Progenitor cell of endocrine pancreas (in vitro differentiated cells): ENCODE measurements at regions not wholly inside any gene's neighbourhood (a gene's known extent, or its start where the extent isn't known, plus 50 kb on each side); places are given as distances from the start of the nearest gene placed in this dataset.

Experiments used
- DNase-seq: peaks from one replicate; pipeline ENCODE4 v3.0.0; 2021; ENCODE audit warnings: low spot score; ENCODE audit not compliant: unreplicated experiment
- H3K27ac Mint-ChIP-seq: 2 replicates; pipeline ENCODE4 v1.8.0; 2021; ENCODE audit warnings: mild to moderate bottlenecking, moderate library complexity, mixed read lengths
- H3K27me3 Mint-ChIP-seq: 2 replicates; pipeline ENCODE4 v1.8.0; 2021; ENCODE audit warnings: mixed read lengths
- H3K36me3 Mint-ChIP-seq: 2 replicates; pipeline ENCODE4 v1.8.0; 2022; ENCODE audit warnings: mixed read lengths; ENCODE audit not compliant: insufficient read depth
- H3K4me1 Mint-ChIP-seq: 2 replicates; pipeline ENCODE4 v1.8.0; 2021; ENCODE audit warnings: low read depth, mixed read lengths
- H3K4me3 Mint-ChIP-seq: 2 replicates; pipeline ENCODE4 v1.8.0; 2021; ENCODE audit warnings: low read depth, mild to moderate bottlenecking, moderate library complexity, mixed read lengths
- H3K9me3 Mint-ChIP-seq: 2 replicates; pipeline ENCODE4 v1.8.0; 2021; ENCODE audit warnings: low read depth, mixed read lengths
- TF ChIP-seq, protein P1 (sequence below): fragments of 200-600 bp; sonication (generic); IDR thresholded peaks from one replicate; pipeline ENCODE4 v1.5.0; 2021; ENCODE audit warnings: antibody characterized with exemption, mild to moderate bottlenecking; ENCODE audit not compliant: unreplicated experiment

DNA sequence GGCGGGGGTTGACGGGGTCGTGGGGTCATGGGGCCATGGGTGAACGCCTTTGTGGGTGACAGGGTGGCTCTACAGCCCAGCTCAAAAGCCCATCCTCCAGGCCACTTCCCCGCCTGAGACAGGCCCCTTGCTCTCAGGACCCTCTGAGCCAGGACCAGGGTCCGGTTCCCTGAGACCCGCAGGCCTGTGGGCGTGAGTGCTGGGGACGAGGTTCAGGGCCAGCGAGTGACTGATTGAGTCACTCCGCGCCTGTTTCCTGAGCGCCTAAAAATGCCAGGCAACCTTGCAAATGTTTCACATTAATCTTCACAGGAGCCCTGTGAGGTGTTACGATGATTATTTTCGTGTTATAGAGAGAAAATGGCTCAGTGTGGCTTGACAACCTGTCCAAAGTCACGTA lies 97.8 kb downstream of the ZNF674 start:
- Mint-ChIP-seq H3K4me3 (peak overlapping the region; percentile 88), H3K27me3 (no peaks in the 10 kb centered on the region), H3K9me3 (peaks cover 10% of the 10 kb centered on the region), H3K36me3 (peaks cover 8% of the 10 kb centered on the region), H3K27ac (peak overlapping the region; percentile 99), H3K4me1 (peaks cover 9% of the 10 kb centered on the region)
- TF ChIP-seq, protein P1, sequence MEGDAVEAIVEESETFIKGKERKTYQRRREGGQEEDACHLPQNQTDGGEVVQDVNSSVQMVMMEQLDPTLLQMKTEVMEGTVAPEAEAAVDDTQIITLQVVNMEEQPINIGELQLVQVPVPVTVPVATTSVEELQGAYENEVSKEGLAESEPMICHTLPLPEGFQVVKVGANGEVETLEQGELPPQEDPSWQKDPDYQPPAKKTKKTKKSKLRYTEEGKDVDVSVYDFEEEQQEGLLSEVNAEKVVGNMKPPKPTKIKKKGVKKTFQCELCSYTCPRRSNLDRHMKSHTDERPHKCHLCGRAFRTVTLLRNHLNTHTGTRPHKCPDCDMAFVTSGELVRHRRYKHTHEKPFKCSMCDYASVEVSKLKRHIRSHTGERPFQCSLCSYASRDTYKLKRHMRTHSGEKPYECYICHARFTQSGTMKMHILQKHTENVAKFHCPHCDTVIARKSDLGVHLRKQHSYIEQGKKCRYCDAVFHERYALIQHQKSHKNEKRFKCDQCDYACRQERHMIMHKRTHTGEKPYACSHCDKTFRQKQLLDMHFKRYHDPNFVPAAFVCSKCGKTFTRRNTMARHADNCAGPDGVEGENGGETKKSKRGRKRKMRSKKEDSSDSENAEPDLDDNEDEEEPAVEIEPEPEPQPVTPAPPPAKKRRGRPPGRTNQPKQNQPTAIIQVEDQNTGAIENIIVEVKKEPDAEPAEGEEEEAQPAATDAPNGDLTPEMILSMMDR = no peak
- no peak for DNase-seq

DNA sequence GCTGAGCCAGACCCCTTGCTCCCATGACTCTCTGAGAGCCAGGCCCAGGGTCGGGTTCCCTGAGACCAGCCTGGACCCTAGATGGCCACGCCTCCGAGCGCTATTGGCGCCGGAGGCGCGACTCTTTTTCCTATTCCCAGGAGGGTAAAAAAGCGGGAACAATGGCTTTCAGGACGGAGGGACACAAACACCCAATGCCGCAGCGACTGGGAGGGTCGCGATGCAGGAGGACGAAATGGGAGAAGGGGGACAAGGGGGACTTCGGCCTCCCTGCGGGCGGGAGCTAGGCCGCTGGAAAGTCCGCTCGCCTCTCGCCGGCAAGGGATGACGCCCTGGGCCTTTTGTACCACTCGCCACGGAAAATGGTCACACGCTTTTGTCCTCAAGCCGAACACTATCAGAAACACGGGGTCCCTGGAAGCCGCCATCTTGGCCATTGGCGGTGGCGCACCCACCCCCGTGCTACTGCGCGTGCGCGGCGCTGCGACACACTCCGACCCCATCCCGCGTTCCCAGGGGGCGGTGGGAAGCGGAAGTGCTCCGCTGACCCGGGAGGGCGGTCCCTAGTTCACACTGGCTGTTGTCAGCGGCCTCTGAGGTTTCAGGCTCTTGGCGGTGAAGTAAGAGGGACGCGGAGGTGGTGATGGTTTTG lies 98.4 kb downstream of the ZNF674 start:
- Mint-ChIP-seq H3K4me3 (peak overlapping the region; percentile 88), H3K36me3 (peaks cover 4% of the 10 kb centered on the region), H3K27me3 (no peaks in the 10 kb centered on the region), H3K9me3 (peaks cover 7% of the 10 kb centered on the region), H3K4me1 (peaks cover 9% of the 10 kb centered on the region), H3K27ac (peak overlapping the region; percentile 99)
- TF ChIP-seq, protein P1 = no peak
- DNase-seq = peak; percentile 78

DNA sequence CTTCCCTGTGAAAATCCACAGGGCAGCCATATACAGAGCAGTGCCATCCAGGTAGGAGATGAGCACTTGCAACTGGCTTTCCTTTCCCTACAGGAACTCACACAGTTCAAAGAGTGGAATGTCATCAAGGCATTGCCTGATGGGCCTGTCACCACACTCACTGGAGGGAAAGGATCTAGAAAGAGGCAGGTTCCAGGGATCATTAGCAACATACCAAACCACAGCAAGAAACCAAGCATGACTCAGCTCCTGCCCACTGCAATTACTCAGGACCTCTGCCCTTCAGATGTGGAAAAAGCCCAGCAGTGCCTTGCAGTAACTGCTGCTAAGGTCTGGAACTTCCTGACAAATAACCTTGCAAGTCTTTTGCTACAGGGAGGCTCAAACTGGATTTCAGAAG lies 101.2 kb downstream of the ZNF674 start:
- no peaks in the 10 kb centered on the region for H3K27me3 Mint-ChIP-seq
- no peak overlapping the region for H3K27ac Mint-ChIP-seq
- H3K9me3 Mint-ChIP-seq = peaks cover 10% of the 10 kb centered on the region
- H3K4me3 Mint-ChIP-seq = no peak overlapping the region
- no peak for DNase-seq
- H3K36me3 Mint-ChIP-seq = peaks cover 2% of the 10 kb centered on the region
- TF ChIP-seq, protein P1 = no peak
- peaks cover 9% of the 10 kb centered on the region for H3K4me1 Mint-ChIP-seq

DNA sequence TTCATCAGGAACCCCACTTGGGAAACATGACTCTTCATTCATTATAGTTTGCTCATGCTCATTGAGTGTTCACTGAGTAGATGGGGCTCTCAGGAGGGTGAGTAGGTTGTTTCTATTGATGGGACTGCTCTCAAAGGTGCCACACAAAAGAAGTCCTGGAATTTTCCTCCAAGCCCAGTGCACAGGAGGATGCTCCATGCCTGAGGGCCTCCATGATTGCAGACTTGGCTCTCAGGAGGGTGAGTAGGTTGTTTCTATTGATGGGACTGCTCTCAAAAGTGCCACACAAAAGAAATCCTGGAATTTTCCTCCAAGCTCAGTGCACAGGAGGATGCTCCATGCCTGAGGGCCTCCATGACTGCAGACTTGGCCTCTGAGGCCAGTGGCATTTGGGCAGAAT lies 108.5 kb downstream of the ZNF674 start:
- no peak for DNase-seq
- H3K27ac Mint-ChIP-seq = no peak overlapping the region
- TF ChIP-seq, protein P1 = no peak

DNA sequence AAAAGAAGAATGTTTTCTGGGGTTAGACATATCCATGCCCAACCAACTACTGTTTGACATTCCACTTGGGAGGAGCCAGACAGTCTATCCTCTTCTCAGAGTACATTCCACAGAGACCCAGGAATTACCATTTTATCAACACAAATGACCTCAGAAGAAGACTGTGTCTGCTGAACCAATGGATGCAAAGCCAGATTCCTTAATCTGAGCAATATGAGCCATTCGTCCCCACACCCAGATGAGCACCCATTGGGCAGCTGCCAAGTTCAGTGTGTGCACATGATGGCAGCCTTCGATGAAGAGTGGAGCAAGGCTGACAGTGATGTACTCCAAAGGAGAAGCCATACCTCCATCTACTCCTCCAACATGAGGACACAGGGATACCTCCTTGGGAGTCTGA lies 111.3 kb downstream of the ZNF674 start:
- H3K4me1 Mint-ChIP-seq = no peaks in the 10 kb centered on the region
- H3K9me3 Mint-ChIP-seq = peaks cover 9% of the 10 kb centered on the region
- no peaks in the 10 kb centered on the region for H3K27me3 Mint-ChIP-seq
- TF ChIP-seq, protein P1 = no peak
- no peaks in the 10 kb centered on the region for H3K36me3 Mint-ChIP-seq
- H3K27ac Mint-ChIP-seq = no peak overlapping the region
- no peak for DNase-seq
- no peak overlapping the region for H3K4me3 Mint-ChIP-seq

More for the DNA sequence above, 108.5 kb downstream of the ZNF674 start:
- Mint-ChIP-seq H3K4me1 (no peaks in the 10 kb centered on the region), H3K4me3 (no peak overlapping the region), H3K27me3 (no peaks in the 10 kb centered on the region), H3K36me3 (no peaks in the 10 kb centered on the region), H3K9me3 (peaks cover 16% of the 10 kb centered on the region)
